ENCODE measurements at regions not wholly inside any gene's neighbourhood (a gene's known extent, or its start where the extent isn't known, plus 50 kb on each side); places are given as distances from the start of the nearest gene placed in this dataset.

DNA sequence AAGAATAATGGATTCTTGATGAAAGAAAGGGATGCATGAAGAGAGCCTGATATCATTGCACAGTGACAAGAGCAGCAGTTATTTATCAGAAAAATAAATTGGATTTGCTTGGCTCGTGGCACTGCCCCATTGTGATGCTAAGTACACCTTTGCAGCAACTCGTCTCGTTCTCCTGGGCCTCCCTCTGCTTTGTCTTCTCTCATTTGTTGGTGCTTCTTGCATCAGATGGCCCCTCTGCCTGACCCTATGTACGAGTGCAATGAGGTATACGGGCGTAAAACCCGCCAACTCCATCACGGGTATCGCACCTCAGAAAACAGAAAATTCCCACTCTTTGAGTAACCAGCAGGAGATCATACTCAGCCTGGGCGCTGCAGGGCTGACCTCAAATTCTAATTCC, 107.2 kb upstream of the C10orf90 start:
- TF ChIP-seq ZIC2 (tag by site-specific recombination; IDR thresholded peaks at IDR 0.05) (no peak), CTCF (tag by site-specific recombination; IDR thresholded peaks at IDR 0.05) (no peak), ZNF792 (tag by site-specific recombination; IDR thresholded peaks at IDR 0.05) (no peak), OVOL3 (tag by site-specific recombination; IDR thresholded peaks at IDR 0.05) (no peak), ZBTB17 (tag by site-specific recombination; IDR thresholded peaks at IDR 0.05) (no peak)
- TF ChIP-seq, protein P1, sequence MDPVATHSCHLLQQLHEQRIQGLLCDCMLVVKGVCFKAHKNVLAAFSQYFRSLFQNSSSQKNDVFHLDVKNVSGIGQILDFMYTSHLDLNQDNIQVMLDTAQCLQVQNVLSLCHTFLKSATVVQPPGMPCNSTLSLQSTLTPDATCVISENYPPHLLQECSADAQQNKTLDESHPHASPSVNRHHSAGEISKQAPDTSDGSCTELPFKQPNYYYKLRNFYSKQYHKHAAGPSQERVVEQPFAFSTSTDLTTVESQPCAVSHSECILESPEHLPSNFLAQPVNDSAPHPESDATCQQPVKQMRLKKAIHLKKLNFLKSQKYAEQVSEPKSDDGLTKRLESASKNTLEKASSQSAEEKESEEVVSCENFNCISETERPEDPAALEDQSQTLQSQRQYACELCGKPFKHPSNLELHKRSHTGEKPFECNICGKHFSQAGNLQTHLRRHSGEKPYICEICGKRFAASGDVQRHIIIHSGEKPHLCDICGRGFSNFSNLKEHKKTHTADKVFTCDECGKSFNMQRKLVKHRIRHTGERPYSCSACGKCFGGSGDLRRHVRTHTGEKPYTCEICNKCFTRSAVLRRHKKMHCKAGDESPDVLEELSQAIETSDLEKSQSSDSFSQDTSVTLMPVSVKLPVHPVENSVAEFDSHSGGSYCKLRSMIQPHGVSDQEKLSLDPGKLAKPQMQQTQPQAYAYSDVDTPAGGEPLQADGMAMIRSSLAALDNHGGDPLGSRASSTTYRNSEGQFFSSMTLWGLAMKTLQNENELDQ (tag by site-specific recombination; IDR thresholded peaks at IDR 0.05; ENCODE audit: low read depth) = no peak
- TF ChIP-seq, protein P2, sequence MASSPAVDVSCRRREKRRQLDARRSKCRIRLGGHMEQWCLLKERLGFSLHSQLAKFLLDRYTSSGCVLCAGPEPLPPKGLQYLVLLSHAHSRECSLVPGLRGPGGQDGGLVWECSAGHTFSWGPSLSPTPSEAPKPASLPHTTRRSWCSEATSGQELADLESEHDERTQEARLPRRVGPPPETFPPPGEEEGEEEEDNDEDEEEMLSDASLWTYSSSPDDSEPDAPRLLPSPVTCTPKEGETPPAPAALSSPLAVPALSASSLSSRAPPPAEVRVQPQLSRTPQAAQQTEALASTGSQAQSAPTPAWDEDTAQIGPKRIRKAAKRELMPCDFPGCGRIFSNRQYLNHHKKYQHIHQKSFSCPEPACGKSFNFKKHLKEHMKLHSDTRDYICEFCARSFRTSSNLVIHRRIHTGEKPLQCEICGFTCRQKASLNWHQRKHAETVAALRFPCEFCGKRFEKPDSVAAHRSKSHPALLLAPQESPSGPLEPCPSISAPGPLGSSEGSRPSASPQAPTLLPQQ (tag by site-specific recombination; IDR thresholded peaks at IDR 0.05) = no peak
